GM21723 (cell line): ENCODE measurements at regions not wholly inside any gene's neighbourhood (a gene's known extent, or its start where the extent isn't known, plus 50 kb on each side); places are given as distances from the start of the nearest gene placed in this dataset.
"Not testable (repeated sequence)": the region's sequence is repeated elsewhere in the genome, so short reads cannot be mapped to it uniquely, and the experiment has no call there.

Experiments used
- ATAC-seq: cut with Tn5 transposase; IDR thresholded peaks from one replicate; pipeline ENCODE4 v1.9.1; 2021; ENCODE audit warnings: mild to moderate bottlenecking, moderate library complexity; ENCODE audit not compliant: unreplicated experiment

GRCh38 chr1:188122646-188123045 is 1293.9 kb downstream of the PLA2G4A start:
- ATAC-seq, result no peak

- no peak for ATAC-seq
Observed at GRCh38 chr1:188127507-188127906, 1298.8 kb downstream of the PLA2G4A start.

GRCh38 chr1:188128761-188129160 is 1300.0 kb downstream of the PLA2G4A start:
- no peak for ATAC-seq

- ATAC-seq, result no peak
Observed at GRCh38 chr1:188129856-188130838, 1301.4 kb downstream of the PLA2G4A start.

- no peak for ATAC-seq
Observed at GRCh38 chr1:188137221-188137620, 1308.5 kb downstream of the PLA2G4A start.

GRCh38 chr1:188140958-188141357 is 1312.2 kb downstream of the PLA2G4A start:
- no peak for ATAC-seq

GRCh38 chr1:188154196-188154595 is 1325.4 kb downstream of the PLA2G4A start:
- ATAC-seq, result no peak

GRCh38 chr1:188154761-188155160 is 1326.0 kb downstream of the PLA2G4A start:
- ATAC-seq, result no peak

GRCh38 chr1:188155261-188155660 is 1326.5 kb downstream of the PLA2G4A start:
- ATAC-seq, result no peak

- no peak for ATAC-seq
Observed at GRCh38 chr1:188164459-188164858, 1335.7 kb downstream of the PLA2G4A start.

GRCh38 chr1:188166654-188167053 is 1337.9 kb downstream of the PLA2G4A start:
- no peak for ATAC-seq

- ATAC-seq, result no peak
Observed at GRCh38 chr1:188169971-188170370, 1341.2 kb downstream of the PLA2G4A start.

- ATAC-seq, result no peak
Observed at GRCh38 chr1:188170411-188170810, 1341.7 kb downstream of the PLA2G4A start.

GRCh38 chr1:188170935-188171334 is 1342.2 kb downstream of the PLA2G4A start:
- ATAC-seq, result no peak

GRCh38 chr1:188182063-188182462 is 1353.3 kb downstream of the PLA2G4A start:
- ATAC-seq, result not testable (repeated sequence)

GRCh38 chr1:188188317-188188716 is 1359.6 kb downstream of the PLA2G4A start:
- ATAC-seq, result no peak

- ATAC-seq, result no peak
Observed at GRCh38 chr1:188194916-188195315, 1366.2 kb downstream of the PLA2G4A start.

GRCh38 chr1:188218289-188218688 is 1389.5 kb downstream of the PLA2G4A start:
- ATAC-seq, result no peak

GRCh38 chr1:188220051-188220450 is 1391.3 kb downstream of the PLA2G4A start:
- no peak for ATAC-seq

GRCh38 chr1:188224263-188224662 is 1395.5 kb downstream of the PLA2G4A start:
- no peak for ATAC-seq

- no peak for ATAC-seq
Observed at GRCh38 chr1:188225975-188226374, 1397.2 kb downstream of the PLA2G4A start.

- no peak for ATAC-seq
Observed at GRCh38 chr1:188228623-188229022, 1399.9 kb downstream of the PLA2G4A start.
